HepG2 (cell line): ENCODE measurements at regions not wholly inside any gene's neighbourhood (a gene's known extent, or its start where the extent isn't known, plus 50 kb on each side); places are given as distances from the start of the nearest gene placed in this dataset.

ENCODE experiments used
- ATAC-seq: fragments of 200-7000 bp; cut with Tn5 transposase; 3 replicates; pipeline ENCODE4 v1.9.1; 2020; ENCODE audit warnings: mild to moderate bottlenecking, moderate library complexity
- BruUV-seq: library from RNA; stranded (reverse); fragments of 400-500 nt; replicated peaks from 2 replicates; lab custom pipeline; 2021; lab: Mats Ljungman, UMichigan
- CTCF ChIA-PET: fragments of 300-600 bp; formaldehyde crosslinking; extraction: SDS; loops from one replicate; lab custom pipeline; 2021; ENCODE audit warnings: low total read pairs, inconsistent platforms, low intra/inter-chr PET ratio; lab: Yijun Ruan, JAX
- POLR2A ChIA-PET: fragments of 350-600 bp; sonication (Branson Sonifier 250); formaldehyde crosslinking; loops from one replicate; lab custom pipeline; 2020; ENCODE audit warnings: antibody characterized with exemption, inconsistent platforms; lab: Yijun Ruan, JAX
- DNase-seq: peaks from one replicate; pipeline ENCODE4 v3.0.0-alpha.2; 2015; ENCODE audit warnings: low spot score
- FAIRE-seq: peaks from 3 replicates; lab custom pipeline; 2011; peaks lifted over from hg19 to GRCh38; lab: Jason Lieb, UNC
- H2AFZ ChIP-seq: one replicate; pipeline ENCODE4 v1.6.1; 2011; ENCODE audit warnings: low read length, inconsistent platforms
- H3K27ac ChIP-seq: fragments of 300-600 bp; 3 replicates; pipeline ENCODE4 v1.8.0; 2011; ENCODE audit warnings: mixed run types, mild to moderate bottlenecking, mixed read lengths, low read length, inconsistent platforms; ENCODE audit not compliant: insufficient read depth; ENCODE audit errors: extremely low read length
- H3K27me3 ChIP-seq, 2 experiments: fragments of 200-600 bp in 1 of 2; 2 replicates in 1 of 2; 3 replicates in 1 of 2; pipeline versions ENCODE4 v1.6.0 to v1.8.0; 2011; ENCODE audit warnings: low read length in 2 of 2, mild to moderate bottlenecking in 2 of 2, moderate library complexity in 2 of 2, inconsistent platforms in 1 of 2; ENCODE audit not compliant: insufficient read depth in 2 of 2, control insufficient read depth in 1 of 2
- H3K36me3 ChIP-seq, 2 experiments: fragments of 200-600 bp in 1 of 2; replicated peaks in 1 of 2; 2 replicates in 1 of 2; 3 replicates in 1 of 2; pipeline versions ENCODE4 v1.5.1 to v1.8.0; 2011; ENCODE audit warnings: low read length in 2 of 2, inconsistent platforms in 1 of 2; ENCODE audit not compliant: insufficient read depth in 2 of 2, control insufficient read depth in 1 of 2
- H3K4me1 ChIP-seq: 2 replicates; pipeline ENCODE4 v1.5.1; 2012; ENCODE audit warnings: low read length, inconsistent platforms; ENCODE audit not compliant: insufficient read depth
- H3K4me2 ChIP-seq: 2 replicates; pipeline ENCODE4 v1.6.0; 2011; ENCODE audit warnings: low read depth, low read length, inconsistent platforms
- H3K4me3 ChIP-seq, 3 experiments: fragments of 200-600 bp in 1 of 3; sonication (generic), shearing (Covaris generic) in 1 of 3; replicated peaks in 1 of 3; 2 replicates each; pipeline ENCODE4 v1.5.1; 2011 to 2016; ENCODE audit warnings: low read length in 3 of 3, inconsistent platforms in 2 of 3, low read depth in 2 of 3, mild to moderate bottlenecking in 2 of 3, control low read depth in 1 of 3, mixed read lengths in 1 of 3; ENCODE audit not compliant: insufficient read depth in 1 of 3
- H3K79me2 ChIP-seq: one replicate; pipeline ENCODE4 v1.6.1; 2011; ENCODE audit warnings: low read length, inconsistent platforms; ENCODE audit not compliant: insufficient read depth
- H3K9ac ChIP-seq: 2 replicates; pipeline ENCODE4 v1.6.0; 2011; ENCODE audit warnings: mild to moderate bottlenecking, low read depth, low read length, inconsistent platforms; ENCODE audit not compliant: insufficient read depth
- H3K9me3 ChIP-seq: 2 replicates; pipeline ENCODE4 v1.5.1; 2012; ENCODE audit warnings: mild to moderate bottlenecking, low read length
- H4K20me1 ChIP-seq: 2 replicates; pipeline ENCODE4 v1.6.0; 2011; ENCODE audit warnings: inconsistent platforms, mild to moderate bottlenecking, low read length, moderate library complexity; ENCODE audit not compliant: insufficient read depth
- CENPX ChIP-seq: sonication (generic); formaldehyde crosslinking; IDR thresholded peaks from 2 replicates; pipeline ENCODE4 v1.9.0; 2021; ENCODE audit warnings: mild to moderate bottlenecking, missing genetic modification reagents, moderate library complexity
- CSRNP2 ChIP-seq: sonication (generic); formaldehyde crosslinking; conservative IDR thresholded peaks from 2 replicates; pipeline ENCODE4 v1.8.0; 2022; ENCODE audit warnings: low read depth, missing genetic modification reagents
- FOXO4 ChIP-seq: sonication (generic); formaldehyde crosslinking; conservative IDR thresholded peaks from 2 replicates; pipeline ENCODE4 v1.8.1; 2023; ENCODE audit warnings: missing genetic modification reagents
- GMEB2 ChIP-seq: IDR thresholded peaks from 2 replicates; pipeline ENCODE4 v1.6.1; 2016; ENCODE audit warnings: missing biosample characterization, missing genetic modification reagents, low read depth
- HMG20B ChIP-seq: conservative IDR thresholded peaks from 2 replicates; pipeline ENCODE4 v1.6.1; 2016; ENCODE audit warnings: missing genetic modification reagents, missing compliant biosample characterization
- HOXA5 ChIP-seq: sonication (generic); formaldehyde crosslinking; IDR thresholded peaks from 2 replicates; pipeline ENCODE4 v1.4.0; 2020; ENCODE audit warnings: missing genetic modification reagents
- JUNB ChIP-seq: sonication (generic); formaldehyde crosslinking; IDR thresholded peaks from 2 replicates; pipeline ENCODE4 v1.8.0; 2022; ENCODE audit warnings: missing genetic modification reagents, mild to moderate bottlenecking, borderline replicate concordance
- NR2C2 ChIP-seq: sonication (generic); formaldehyde crosslinking; IDR thresholded peaks from 2 replicates; pipeline ENCODE4 v1.4.0; 2020; ENCODE audit warnings: missing genetic modification reagents, mild to moderate bottlenecking, moderate library complexity, borderline replicate concordance
- SMAD9 ChIP-seq: sonication (generic); formaldehyde crosslinking; IDR thresholded peaks from 2 replicates; pipeline ENCODE4 v1.5.1; 2020; ENCODE audit warnings: mild to moderate bottlenecking, missing genetic modification reagents
- UBTF ChIP-seq: sonication (generic); formaldehyde crosslinking; IDR thresholded peaks from 2 replicates; pipeline ENCODE4 v1.4.0; 2020; ENCODE audit warnings: mild to moderate bottlenecking, missing genetic modification reagents
- ZNF10 ChIP-seq: sonication (generic); formaldehyde crosslinking; IDR thresholded peaks from 2 replicates; pipeline ENCODE4 v1.4.0; 2020; ENCODE audit warnings: mild to moderate bottlenecking, low read depth, missing genetic modification reagents, borderline replicate concordance
- ZNF180 ChIP-seq: sonication (generic); formaldehyde crosslinking; IDR thresholded peaks from 2 replicates; pipeline ENCODE4 v1.4.0; 2020; ENCODE audit warnings: low read depth, missing genetic modification reagents, borderline replicate concordance
- ZNF275 ChIP-seq: sonication (generic); formaldehyde crosslinking; IDR thresholded peaks from 2 replicates; pipeline ENCODE4 v1.8.0; 2022; ENCODE audit warnings: missing genetic modification reagents, mild to moderate bottlenecking, inconsistent platforms, borderline replicate concordance
- ZNF296 ChIP-seq: sonication (generic); formaldehyde crosslinking; conservative IDR thresholded peaks from 2 replicates; pipeline ENCODE4 v1.5.0; 2020; ENCODE audit warnings: mild to moderate bottlenecking, missing genetic modification reagents
- WGBS: methylation state at CpG from one replicate; pipeline ENCODE4 v1.1.6; 2017; ENCODE audit warnings: low lambda C conversion rate; 5-methylcytosine and 5-hydroxymethylcytosine counted together
- in situ Hi-C: cut with HindIII; loops from 2 replicates; pipeline ENCODE4 v1.10.0; 2017; ENCODE audit warnings: low pct_unique_long_range_greater_than_20kb; ENCODE audit not compliant: extremely low pct_ligation_motif_present
- intact Hi-C: fragments of 100-400 bp; cut with micrococcal nuclease; formaldehyde crosslinking; loops from one replicate; pipeline ENCODE4 v1.10.0; 2022; ENCODE audit not compliant: unreplicated experiment

GRCh38 chr13:68047889-68048288 lies 817.8 kb upstream of the PCDH9 start (continued):
- no peak for TF ChIP-seq FOXO4 (CRISPR knock-in tag)
- TF ChIP-seq GMEB2 (CRISPR knock-in tag), result no peak
- no peak for TF ChIP-seq ZNF180 (CRISPR knock-in tag)
- no peak for TF ChIP-seq JUNB (CRISPR knock-in tag)
- no peak for TF ChIP-seq CENPX (CRISPR knock-in tag)
- TF ChIP-seq SMAD9 (CRISPR knock-in tag), result no peak
- no peak for TF ChIP-seq ZNF10 (CRISPR knock-in tag)
- no peak for TF ChIP-seq HMG20B (CRISPR knock-in tag)

- in situ Hi-C loops, result no loop called here
- Histone ChIP-seq H3K4me3 (no peak overlapping the region), H3K9ac (no peak overlapping the region), H4K20me1 (no peaks in the 10 kb centered on the region), H3K27ac (no peak overlapping the region), H3K4me1 (no peaks in the 10 kb centered on the region), H3K79me2 (no peaks in the 10 kb centered on the region), H3K27me3 (no peaks in the 10 kb centered on the region), H3K9me3 (no peaks in the 10 kb centered on the region), H2AFZ (no peak overlapping the region), H3K36me3 (no peaks in the 10 kb centered on the region), H3K4me2 (no peak overlapping the region)
- no peak for DNase-seq
- intact Hi-C loops, result no loop called here
- no TSS peak for BruUV-seq
- ChIA-PET CTCF (no interaction called here), POLR2A (no interaction called here)
- FAIRE-seq, result no peak
- 48% methylated on average over 2 of the region's 2 CpGs for WGBS
- ATAC-seq, result no peak
- no peak for TF ChIP-seq HOXA5
- TF ChIP-seq ZNF296 (CRISPR knock-in tag), result no peak
- no peak for TF ChIP-seq ZNF10 (CRISPR knock-in tag)
- TF ChIP-seq ZNF275 (CRISPR knock-in tag), result no peak
- no peak for TF ChIP-seq UBTF (CRISPR knock-in tag)
- no peak for TF ChIP-seq NR2C2
- TF ChIP-seq CSRNP2 (CRISPR knock-in tag), result no peak
These were observed 816.8 kb upstream of the PCDH9 start for GRCh38 chr13:68046903-68047302.
